ENCODE measurements at regions not wholly inside any gene's neighbourhood (a gene's known extent, or its start where the extent isn't known, plus 50 kb on each side); places are given as distances from the start of the nearest gene placed in this dataset.

- H3K27ac Mint-ChIP-seq: no peak overlapping the region
- H3K9me3 Mint-ChIP-seq: peaks cover 4% of the 10 kb centered on the region in 2 donors
- DNase-seq (ENCODE audit: low spot score in 2 of 2): peak in 1 of 2 donors; percentile 40
- no peaks in the 10 kb centered on the region for H3K36me3 Mint-ChIP-seq
- no peak for ATAC-seq
Measured at GRCh38 chr2:128580988-128581848, 262.6 kb upstream of the HS6ST1 start.

DNA sequence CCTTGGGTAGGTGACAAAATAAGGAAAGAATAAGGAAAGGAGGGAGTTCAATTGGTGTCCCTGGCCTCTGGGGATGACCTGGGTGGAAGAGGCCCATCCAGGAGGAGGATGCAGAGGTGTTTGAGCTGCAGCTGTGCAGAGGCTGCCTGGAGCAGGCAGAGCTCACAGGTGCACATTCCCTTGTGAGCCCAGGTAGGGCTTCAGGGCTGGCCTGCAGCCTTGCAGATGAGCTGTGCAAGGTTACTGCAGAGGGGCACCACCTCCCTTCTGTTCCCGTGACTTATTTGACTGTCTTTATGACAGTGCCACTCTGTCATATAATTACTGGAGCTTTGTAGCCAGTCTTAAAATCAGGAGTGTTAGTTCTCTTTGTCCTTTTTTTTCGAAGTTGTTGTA, 263.2 kb upstream of the HS6ST1 start:
- Mint-ChIP-seq H3K27ac (no peak overlapping the region), H3K36me3 (no peaks in the 10 kb centered on the region), H3K9me3 (peaks cover 4% of the 10 kb centered on the region in 2 donors)
- no peak for DNase-seq (ENCODE audit: low spot score in 2 of 2)
- ATAC-seq: no peak

- Mint-ChIP-seq H3K9me3 (peaks cover 4% of the 10 kb centered on the region in 2 donors), H3K36me3 (no peaks in the 10 kb centered on the region), H3K27ac (no peak overlapping the region)
- no peak for ATAC-seq
- DNase-seq (ENCODE audit: low spot score in 2 of 2): no peak
Measured at GRCh38 chr2:128584296-128584890, 265.7 kb upstream of the HS6ST1 start.

DNA sequence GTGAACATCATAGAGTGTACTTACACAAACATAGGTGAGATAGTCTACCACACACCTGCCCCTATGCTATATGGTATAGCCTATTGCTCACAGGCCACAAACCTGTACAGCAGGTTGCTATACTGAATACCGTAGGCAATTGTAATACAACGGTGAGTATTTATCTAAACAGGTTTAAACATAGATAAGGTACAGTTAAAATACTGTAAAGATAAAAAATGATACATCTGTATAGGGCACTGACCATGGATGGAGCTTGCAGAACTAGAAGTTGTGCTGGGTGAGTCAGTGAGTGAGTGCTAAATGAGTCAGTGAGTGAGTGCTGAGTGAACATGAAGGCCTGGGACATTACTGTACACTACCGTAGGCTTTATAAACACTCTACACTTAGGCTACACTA, 267.0 kb upstream of the HS6ST1 start:
- no peak for DNase-seq (ENCODE audit: low spot score in 2 of 2)
- no peaks in the 10 kb centered on the region for H3K36me3 Mint-ChIP-seq
- H3K9me3 Mint-ChIP-seq: peaks cover 4% of the 10 kb centered on the region in 2 donors
- ATAC-seq: peak in 1 of 2 donors; percentile 64
- H3K27ac Mint-ChIP-seq: no peak overlapping the region

DNA sequence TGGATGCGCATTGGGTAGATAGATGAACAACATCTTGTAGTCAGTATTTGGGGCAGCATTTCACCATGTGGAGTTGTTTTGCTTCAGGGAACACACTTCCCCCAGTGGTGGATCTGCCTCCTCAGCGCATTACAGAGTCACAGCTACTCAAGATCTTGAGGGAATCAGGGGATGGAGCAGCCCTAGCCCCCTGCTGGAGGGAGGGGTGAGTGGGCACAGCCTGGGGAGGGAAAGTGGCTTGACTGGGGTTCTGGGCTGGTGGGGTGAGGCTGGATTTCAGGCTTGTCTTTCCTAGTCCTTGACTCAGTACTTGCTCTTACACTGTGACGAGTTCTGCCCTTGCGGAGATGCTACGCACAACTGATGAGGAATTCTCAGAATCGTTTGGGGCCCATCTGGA, 271.0 kb upstream of the HS6ST1 start:
- DNase-seq (ENCODE audit: low spot score in 2 of 2): no peak
- H3K36me3 Mint-ChIP-seq: no peaks in the 10 kb centered on the region
- ATAC-seq: no peak
- peaks cover under 1 to 4% of the 10 kb centered on the region in 2 donors for H3K9me3 Mint-ChIP-seq
- no peak overlapping the region for H3K27ac Mint-ChIP-seq

GRCh38 chr2:128590309-128591021, 271.8 kb upstream of the HS6ST1 start:
- H3K9me3 Mint-ChIP-seq: peaks cover 0 to 2% of the 10 kb centered on the region in 2 donors
- H3K36me3 Mint-ChIP-seq: no peaks in the 10 kb centered on the region
- H3K27ac Mint-ChIP-seq: peak overlapping the region in 1 of 2 donors; percentile 29
- DNase-seq (ENCODE audit: low spot score in 2 of 2) (no peak), ATAC-seq (no peak)

DNA sequence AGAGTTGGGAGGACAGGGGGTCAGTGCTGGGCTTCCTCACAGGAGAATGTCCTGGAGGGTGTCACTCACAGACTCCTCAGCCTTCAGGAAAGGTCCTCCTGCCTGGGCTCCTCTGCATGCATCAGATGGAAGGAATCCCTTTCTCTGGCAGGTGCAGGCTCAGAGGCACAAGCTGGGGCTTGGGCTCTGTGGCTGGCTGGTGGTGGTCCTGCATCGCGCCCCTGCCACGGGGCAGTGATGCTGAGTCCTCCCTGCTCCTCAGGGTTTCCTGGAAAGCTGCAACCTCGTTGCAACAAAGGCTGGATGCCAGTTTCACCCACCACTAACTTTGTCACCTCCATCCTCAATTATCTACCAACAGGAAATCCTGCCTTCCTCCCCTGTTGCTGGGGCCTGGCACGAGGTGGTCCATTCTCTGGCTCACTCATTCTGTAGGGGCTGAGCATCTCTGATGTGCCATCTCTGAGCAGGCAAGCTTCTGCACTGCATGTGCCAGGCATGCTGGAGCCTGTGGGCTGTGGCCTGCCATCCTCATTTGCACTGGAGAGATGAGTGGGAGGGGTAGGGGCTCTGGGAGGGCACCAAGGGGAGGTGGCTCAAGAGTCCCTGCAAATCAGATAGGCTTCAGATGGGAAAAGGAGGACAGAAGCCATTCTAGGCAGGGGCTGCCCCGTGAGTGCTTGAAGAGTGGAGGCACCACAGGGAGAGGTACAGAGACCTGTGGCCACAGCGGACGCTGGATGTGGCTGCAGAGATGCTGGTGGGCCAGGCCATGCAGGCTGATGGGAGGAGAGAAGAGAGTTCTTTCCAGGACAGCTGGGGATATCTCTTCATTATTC, 272.6 kb upstream of the HS6ST1 start:
- Mint-ChIP-seq H3K9me3 (no peaks in the 10 kb centered on the region), H3K36me3 (no peaks in the 10 kb centered on the region), H3K27ac (no peak overlapping the region)
- ATAC-seq (no peak), DNase-seq (ENCODE audit: low spot score in 2 of 2) (no peak)

- no peaks in the 10 kb centered on the region for H3K9me3 Mint-ChIP-seq
Measured at GRCh38 chr2:128591861-128592822, 273.5 kb upstream of the HS6ST1 start.

GRCh38 chr2:128593518-128593878, 274.8 kb upstream of the HS6ST1 start:
- no peaks in the 10 kb centered on the region for H3K36me3 Mint-ChIP-seq
- no peaks in the 10 kb centered on the region for H3K9me3 Mint-ChIP-seq

More at GRCh38 chr2:128591861-128592822, 273.5 kb upstream of the HS6ST1 start:
- ATAC-seq: no peak
- no peak for DNase-seq (ENCODE audit: low spot score in 2 of 2)
- no peak overlapping the region for H3K27ac Mint-ChIP-seq
- no peaks in the 10 kb centered on the region for H3K36me3 Mint-ChIP-seq

GRCh38 chr2:128593879-128594650, 275.4 kb upstream of the HS6ST1 start:
- Mint-ChIP-seq H3K27ac (no peak overlapping the region), H3K36me3 (no peaks in the 10 kb centered on the region), H3K9me3 (no peaks in the 10 kb centered on the region)
- no peak for DNase-seq (ENCODE audit: low spot score in 2 of 2)
- no peak for ATAC-seq

More at GRCh38 chr2:128593518-128593878, 274.8 kb upstream of the HS6ST1 start:
- DNase-seq (ENCODE audit: low spot score in 2 of 2): no peak
- H3K27ac Mint-ChIP-seq: no peak overlapping the region
- ATAC-seq: no peak

DNA sequence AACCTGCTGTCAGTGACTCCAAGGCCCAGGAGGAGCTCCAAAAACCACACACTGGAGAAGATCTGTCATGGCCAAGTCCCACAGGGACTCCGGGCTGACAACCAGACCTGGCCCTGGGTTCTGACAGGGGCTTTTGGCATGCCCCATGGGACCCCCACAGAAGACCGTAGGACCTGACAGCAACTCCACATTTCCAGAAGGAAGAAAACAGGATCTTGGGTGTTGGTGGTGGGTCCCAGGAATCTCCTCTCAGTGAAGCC, 275.9 kb upstream of the HS6ST1 start:
- no peak for DNase-seq (ENCODE audit: low spot score in 2 of 2)
- H3K27ac Mint-ChIP-seq: no peak overlapping the region
- no peaks in the 10 kb centered on the region for H3K9me3 Mint-ChIP-seq
- ATAC-seq: no peak
- no peaks in the 10 kb centered on the region for H3K36me3 Mint-ChIP-seq

- no peak for ATAC-seq
- H3K36me3 Mint-ChIP-seq: no peaks in the 10 kb centered on the region
- no peaks in the 10 kb centered on the region for H3K9me3 Mint-ChIP-seq
- DNase-seq (ENCODE audit: low spot score in 2 of 2): no peak
- H3K27ac Mint-ChIP-seq: no peak overlapping the region
Measured at GRCh38 chr2:128594953-128595677, 276.4 kb upstream of the HS6ST1 start.

DNA sequence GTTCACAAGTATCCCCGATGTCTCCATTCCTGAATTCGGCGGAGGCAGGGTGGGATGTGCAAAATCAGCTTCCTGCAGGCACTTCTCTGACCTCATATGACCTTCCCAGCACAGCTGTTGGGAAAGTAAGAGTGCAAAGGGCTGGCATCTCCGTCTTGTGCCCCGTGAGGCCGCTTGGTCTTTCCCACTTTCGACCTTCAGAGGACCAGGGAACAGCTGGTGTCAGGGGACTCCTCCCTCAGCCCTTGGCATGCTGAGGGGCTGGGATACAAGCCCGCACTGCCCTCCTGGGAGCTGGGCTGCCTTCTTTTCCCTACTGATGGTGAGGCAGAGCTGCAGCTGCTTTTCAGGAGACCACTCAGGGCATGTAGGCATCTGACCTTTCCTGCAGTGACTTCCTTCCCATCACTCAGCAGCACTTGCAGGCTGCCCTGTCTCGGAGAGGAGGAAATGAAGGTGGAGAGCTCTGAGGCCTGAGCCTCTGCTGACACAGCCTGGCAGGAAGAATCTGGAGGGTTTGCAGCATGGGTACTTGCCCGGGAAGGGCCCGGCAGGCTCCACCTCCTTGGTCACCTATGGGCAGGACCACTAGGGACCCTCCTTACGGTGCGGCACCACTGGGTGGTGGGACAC, 277.2 kb upstream of the HS6ST1 start:
- H3K27ac Mint-ChIP-seq: no peak overlapping the region
- no peaks in the 10 kb centered on the region for H3K36me3 Mint-ChIP-seq
- DNase-seq (ENCODE audit: low spot score in 2 of 2) (no peak), ATAC-seq (no peak)
- no peaks in the 10 kb centered on the region for H3K9me3 Mint-ChIP-seq

- Mint-ChIP-seq H3K36me3 (no peaks in the 10 kb centered on the region), H3K27ac (no peak overlapping the region), H3K9me3 (no peaks in the 10 kb centered on the region)
- DNase-seq (ENCODE audit: low spot score in 2 of 2) (no peak), ATAC-seq (no peak)
Measured at GRCh38 chr2:128596396-128597120, 277.9 kb upstream of the HS6ST1 start.

Measured in activated naive CD4-positive, alpha-beta T cell treated with anti-CD3 and anti-CD28 coated beads, Interleukin-2, amount 50 U/mL, for 72 hours (primary cell).